Right lobe of liver (tissue), 6 donors: ENCODE measurements at regions not wholly inside any gene's neighbourhood (a gene's known extent, or its start where the extent isn't known, plus 50 kb on each side); places are given as distances from the start of the nearest gene placed in this dataset.

Source experiments
- ATAC-seq, 4 donors: fragments of 200-7000 bp; cut with Tn5 transposase; one replicate each; pipeline ENCODE4 v1.9.1; 2020; ENCODE audit warnings: mild to moderate bottlenecking in 4 of 4, moderate library complexity in 4 of 4
- DNase-seq, 3 donors: peaks; one replicate each; pipeline ENCODE4 v3.0.0-alpha.2; 2020
- H3K27ac ChIP-seq, 3 donors: fragments of 200-600 bp; one replicate each; pipeline ENCODE4 v1.8.0; 2022
- H3K27me3 ChIP-seq, 2 donors: fragments of 200-600 bp; one replicate each; pipeline ENCODE4 v1.8.0; 2022
- H3K36me3 ChIP-seq, 4 donors: fragments of 200-600 bp; sonication (generic) in 1 of 4; one replicate each; pipeline versions ENCODE4 v1.5.1 to v1.8.0; 2017 to 2022; ENCODE audit warnings: control low read depth in 1 of 4
- H3K4me1 ChIP-seq, 4 donors: fragments of 200-600 bp; sonication (generic) in 1 of 4; one replicate each; pipeline versions ENCODE4 v1.5.1 to v1.8.0; 2017 to 2022; ENCODE audit warnings: control low read depth in 1 of 4
- H3K4me3 ChIP-seq, 3 donors: fragments of 200-600 bp; one replicate each; pipeline ENCODE4 v1.8.0; 2022
- H3K9me3 ChIP-seq, 4 donors: fragments of 200-600 bp; sonication (generic) in 1 of 4; one replicate each; pipeline versions ENCODE4 v1.5.1 to v1.8.0; 2017 to 2022; ENCODE audit warnings: control low read depth in 1 of 4
- POLR2A ChIP-seq: fragments of 450-650 bp; IDR thresholded peaks from one replicate; pipeline ENCODE4 v1.6.1; 2017; ENCODE audit warnings: antibody characterized with exemption, mild to moderate bottlenecking
- WGBS: methylation state at CpG from one replicate; pipeline ENCODE4 v1.1.6; 2018; ENCODE audit warnings: low coverage, low lambda C conversion rate; ENCODE audit not compliant: insufficient coverage; ENCODE audit errors: missing lambda C conversion rate; 5-methylcytosine and 5-hydroxymethylcytosine counted together
- intact Hi-C, 2 donors: fragments of 100-400 bp; cut with DNase I; formaldehyde crosslinking; loops; one replicate each; pipeline versions ENCODE4 v1.11.2 to v1.14.1; 2022
- TF ChIP-seq, protein P1 (sequence below), 4 donors: fragments of 200-600 bp in 3 of 4; fragments of 450-650 bp in 1 of 4; IDR thresholded peaks; one replicate each; pipeline versions ENCODE4 v1.5.1 to v1.8.0; 2016 to 2022; ENCODE audit warnings: antibody characterized with exemption in 4 of 4, mild to moderate bottlenecking in 2 of 4
- donor health status: DM: no; HTN: yes; CAD: no.
- donor health status: DM: no; HTN: no; CAD: no.
- donor health status: DM: no; HTN: no; CAD: no.
- donor health status: DM: no; HTN: yes; CAD: no.
- donor health status: DM: no; HTN: yes; CAD: no.

DNA sequence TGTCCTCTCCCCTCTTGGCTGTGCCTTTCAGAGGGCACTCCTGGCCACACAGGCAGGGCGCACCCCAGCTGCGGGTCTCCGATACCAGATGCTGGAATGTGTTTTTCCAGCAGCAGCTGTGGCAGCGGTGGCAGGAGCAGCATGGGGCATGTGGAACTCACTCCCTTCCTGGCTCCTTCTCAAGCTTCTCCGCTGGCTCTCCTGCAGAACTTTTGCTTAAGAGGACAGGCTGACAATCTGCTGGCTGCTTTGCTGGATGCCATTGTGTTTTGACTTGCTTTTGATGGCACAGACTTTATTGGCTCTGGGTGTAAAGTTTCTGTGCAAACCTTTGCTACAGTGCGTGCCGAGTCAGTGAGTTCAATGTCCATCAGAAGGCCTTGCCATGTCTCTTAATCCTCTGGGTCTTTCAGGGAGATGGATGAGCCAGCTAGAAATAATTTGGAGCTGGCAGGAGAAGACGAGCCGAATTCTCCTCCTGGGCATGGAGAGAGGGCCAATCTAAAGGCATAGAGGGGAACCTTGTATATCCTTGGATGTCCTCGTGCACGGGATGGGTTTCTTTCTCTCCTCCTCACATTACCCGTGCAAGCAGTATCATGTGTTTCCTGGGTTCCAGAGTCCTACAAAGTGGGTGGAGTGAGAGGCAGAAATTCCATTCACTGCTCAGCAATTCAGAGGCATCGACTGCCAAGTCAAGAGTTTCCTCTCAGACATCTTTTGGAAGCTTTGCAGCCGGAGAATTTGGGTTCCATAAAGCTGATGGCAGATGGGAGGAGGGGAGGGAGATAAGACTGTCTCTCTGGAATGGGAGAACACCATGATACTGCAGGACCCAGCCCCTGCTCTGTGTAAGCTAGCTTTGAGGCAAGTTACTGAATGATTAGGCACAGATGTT lies 231.2 kb downstream of the FGF9 start:
- H3K9me3 ChIP-seq: no peaks in the 10 kb centered on the region
- ATAC-seq (peak in 1 of 4 donors; percentile 36), DNase-seq (no peak)
- WGBS: 44% methylated on average over 5 of the region's 14 CpGs
- intact Hi-C loops: no loop called here
- no peaks in the 10 kb centered on the region for H3K4me1 ChIP-seq
- no peak overlapping the region for H3K27ac ChIP-seq
- no peaks in the 10 kb centered on the region for H3K27me3 ChIP-seq
- TF ChIP-seq, protein P1, sequence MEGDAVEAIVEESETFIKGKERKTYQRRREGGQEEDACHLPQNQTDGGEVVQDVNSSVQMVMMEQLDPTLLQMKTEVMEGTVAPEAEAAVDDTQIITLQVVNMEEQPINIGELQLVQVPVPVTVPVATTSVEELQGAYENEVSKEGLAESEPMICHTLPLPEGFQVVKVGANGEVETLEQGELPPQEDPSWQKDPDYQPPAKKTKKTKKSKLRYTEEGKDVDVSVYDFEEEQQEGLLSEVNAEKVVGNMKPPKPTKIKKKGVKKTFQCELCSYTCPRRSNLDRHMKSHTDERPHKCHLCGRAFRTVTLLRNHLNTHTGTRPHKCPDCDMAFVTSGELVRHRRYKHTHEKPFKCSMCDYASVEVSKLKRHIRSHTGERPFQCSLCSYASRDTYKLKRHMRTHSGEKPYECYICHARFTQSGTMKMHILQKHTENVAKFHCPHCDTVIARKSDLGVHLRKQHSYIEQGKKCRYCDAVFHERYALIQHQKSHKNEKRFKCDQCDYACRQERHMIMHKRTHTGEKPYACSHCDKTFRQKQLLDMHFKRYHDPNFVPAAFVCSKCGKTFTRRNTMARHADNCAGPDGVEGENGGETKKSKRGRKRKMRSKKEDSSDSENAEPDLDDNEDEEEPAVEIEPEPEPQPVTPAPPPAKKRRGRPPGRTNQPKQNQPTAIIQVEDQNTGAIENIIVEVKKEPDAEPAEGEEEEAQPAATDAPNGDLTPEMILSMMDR (IDR thresholded peaks at IDR 0.05): no peak
- TF ChIP-seq POLR2A: no peak
- no peak overlapping the region for H3K4me3 ChIP-seq
- no peaks in the 10 kb centered on the region for H3K36me3 ChIP-seq

DNA sequence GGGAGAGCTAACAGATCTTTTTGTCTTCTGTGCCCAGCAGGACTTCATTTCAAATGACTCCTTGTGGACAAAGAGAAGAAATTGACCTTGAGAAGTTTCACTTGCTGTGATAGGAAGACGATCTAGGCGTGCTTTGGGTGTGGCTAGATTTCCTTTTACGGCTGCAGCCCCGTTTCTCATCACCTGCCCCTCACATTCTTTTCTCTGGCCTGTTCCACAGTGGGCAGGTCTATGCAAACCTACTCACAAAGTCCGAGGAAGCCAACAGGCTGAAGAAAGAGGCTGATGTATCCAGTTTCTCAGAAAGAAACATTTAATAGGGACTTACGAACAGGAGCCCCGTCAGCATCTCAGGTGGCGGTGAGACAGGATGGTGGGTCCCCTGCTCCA lies 231.8 kb downstream of the FGF9 start:
- Histone ChIP-seq H3K9me3 (no peaks in the 10 kb centered on the region), H3K4me3 (no peak overlapping the region), H3K27ac (no peak overlapping the region), H3K4me1 (no peaks in the 10 kb centered on the region), H3K27me3 (no peaks in the 10 kb centered on the region), H3K36me3 (no peaks in the 10 kb centered on the region)
- no peak for TF ChIP-seq POLR2A
- TF ChIP-seq, protein P1 (IDR thresholded peaks at IDR 0.05): no peak
- intact Hi-C loops: no loop called here
- DNase-seq (no peak), ATAC-seq (no peak)
- 68% methylated on average over 8 of the region's 8 CpGs for WGBS

DNA sequence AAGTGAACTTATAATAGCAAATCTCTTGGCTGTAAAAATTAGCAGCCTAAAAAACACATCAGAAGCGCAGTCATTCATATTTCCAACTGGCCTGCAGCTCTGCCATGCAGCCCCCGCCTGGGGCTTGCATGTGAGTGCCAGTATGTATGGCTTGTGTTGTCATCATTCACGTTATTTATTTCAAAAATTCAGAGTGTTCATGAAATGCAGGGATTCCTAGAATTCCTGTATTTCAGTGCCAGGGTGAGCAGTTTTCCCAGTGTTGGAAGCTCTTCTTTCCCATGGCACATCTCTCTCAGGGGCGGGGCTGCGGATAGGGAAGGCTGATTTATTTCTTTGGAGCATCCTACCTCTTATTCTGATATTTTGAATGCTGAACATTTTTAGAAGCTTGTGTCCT lies 234.6 kb downstream of the FGF9 start:
- no peak for TF ChIP-seq POLR2A
- TF ChIP-seq, protein P1 (IDR thresholded peaks at IDR 0.05): no peak
- Histone ChIP-seq H3K27ac (no peak overlapping the region), H3K36me3 (no peaks in the 10 kb centered on the region), H3K4me3 (no peak overlapping the region), H3K4me1 (no peaks in the 10 kb centered on the region), H3K27me3 (no peaks in the 10 kb centered on the region), H3K9me3 (no peaks in the 10 kb centered on the region)
- ATAC-seq (no peak), DNase-seq (no peak)
- intact Hi-C loops: no loop called here
- WGBS: 52% methylated on average over 5 of the region's 5 CpGs

DNA sequence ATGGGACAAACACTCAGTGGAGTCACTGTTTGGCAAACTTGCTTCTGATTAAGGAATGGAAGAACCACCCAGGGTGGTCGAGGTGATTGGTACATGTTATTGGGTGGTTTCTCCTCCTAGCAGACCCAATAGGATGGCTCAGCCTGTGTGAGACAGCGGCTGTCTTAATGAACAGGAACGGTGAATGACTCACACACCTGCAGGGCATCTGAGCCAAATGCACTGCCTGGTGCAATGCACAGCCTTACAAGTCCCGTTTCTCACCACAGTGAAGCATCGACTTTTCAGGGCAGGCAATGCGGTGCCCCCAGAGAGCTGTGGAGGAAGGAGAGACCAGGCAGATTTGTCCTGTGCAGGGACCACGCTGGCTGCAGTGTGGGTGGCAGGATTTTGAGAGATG lies 238.5 kb downstream of the FGF9 start:
- TF ChIP-seq, protein P1 (IDR thresholded peaks at IDR 0.05): no peak
- TF ChIP-seq POLR2A: no peak
- DNase-seq (no peak), ATAC-seq (no peak)
- 32% methylated on average over 4 of the region's 7 CpGs for WGBS
- no peaks in the 10 kb centered on the region for H3K27me3 ChIP-seq
- H3K36me3 ChIP-seq: no peaks in the 10 kb centered on the region
- no peaks in the 10 kb centered on the region for H3K4me1 ChIP-seq
- intact Hi-C loops: no loop called here
- no peak overlapping the region for H3K4me3 ChIP-seq
- H3K27ac ChIP-seq: no peak overlapping the region
- H3K9me3 ChIP-seq: no peaks in the 10 kb centered on the region
